Mammary epithelial cell (primary cell): ENCODE measurements at regions not wholly inside any gene's neighbourhood (a gene's known extent, or its start where the extent isn't known, plus 50 kb on each side); places are given as distances from the start of the nearest gene placed in this dataset.

Experiments used
- CTCF ChIP-seq, 2 donors: IDR thresholded peaks in 1 of 2; conservative IDR thresholded peaks in 1 of 2; 2 replicates each; pipeline ENCODE4 v1.5.1; 2011 to 2012; ENCODE audit warnings: inconsistent platforms in 2 of 2, low read length in 2 of 2, mild to moderate bottlenecking in 2 of 2, control low read depth in 1 of 2, low read depth in 1 of 2; ENCODE audit not compliant: insufficient read depth in 1 of 2; ENCODE audit errors: extremely low read depth in 1 of 2
- EZH2 ChIP-seq: IDR thresholded peaks from 2 replicates; pipeline ENCODE4 v1.6.1; 2012; ENCODE audit warnings: low read length, inconsistent platforms, borderline replicate concordance

GRCh38 chr3:16066545-16066944 lies 107.9 kb upstream of the GALNT15 start:
- TF ChIP-seq CTCF (conservative IDR thresholded peaks at IDR 0.05 in 1 of 2, IDR thresholded peaks at IDR 0.05 in 1 of 2; ENCODE audit: extremely low read depth in 1 of 2, insufficient read depth in 1 of 2, low read depth in 1 of 2, low read length in 2 of 2) = no peak
- no peak for TF ChIP-seq EZH2
